GM12872 (cell line): ENCODE measurements at regions not wholly inside any gene's neighbourhood (a gene's known extent, or its start where the extent isn't known, plus 50 kb on each side); places are given as distances from the start of the nearest gene placed in this dataset.

Experiments used
- CTCF ChIP-seq: IDR thresholded peaks from 3 replicates; pipeline ENCODE4 v1.5.1; 2011; ENCODE audit warnings: low read depth, mild to moderate bottlenecking, low read length, moderate library complexity; ENCODE audit not compliant: insufficient read depth

- no peak for TF ChIP-seq CTCF
These were observed 116.4 kb upstream of the PUDP start for GRCh38 chrX:7264399-7264798.

- no peak for TF ChIP-seq CTCF
These were observed 116.0 kb upstream of the PUDP start for GRCh38 chrX:7263961-7264360.

GRCh38 chrX:7263330-7263729 is 115.4 kb upstream of the PUDP start:
- TF ChIP-seq CTCF = no peak

- no peak for TF ChIP-seq CTCF
These were observed 114.6 kb upstream of the PUDP start for GRCh38 chrX:7262551-7262950.

- TF ChIP-seq CTCF = no peak
These were observed 113.8 kb upstream of the PUDP start for GRCh38 chrX:7261672-7262332.

- no peak for TF ChIP-seq CTCF
These were observed 106.2 kb upstream of the PUDP start for GRCh38 chrX:7254144-7254543.

- no peak for TF ChIP-seq CTCF
These were observed 105.6 kb upstream of the PUDP start for GRCh38 chrX:7253565-7253964.
